IMR-90 (cell line): ENCODE measurements at regions not wholly inside any gene's neighbourhood (a gene's known extent, or its start where the extent isn't known, plus 50 kb on each side); places are given as distances from the start of the nearest gene placed in this dataset.

ENCODE experiments used
- ATAC-seq: fragments of 200-7000 bp; cut with Tn5 transposase; 2 replicates; pipeline ENCODE4 v1.9.1; 2020; ENCODE audit warnings: low read depth, mild to moderate bottlenecking, moderate library complexity
- BruUV-seq: library from RNA; stranded (reverse); fragments of 400-500 nt; replicated peaks from 2 replicates; lab custom pipeline; 2021; lab: Mats Ljungman, UMichigan
- CTCF ChIA-PET: fragments of 300-600 bp; formaldehyde crosslinking; extraction: SDS; loops from one replicate; lab custom pipeline; 2021; ENCODE audit warnings: antibody characterized with exemption; lab: Yijun Ruan, JAX
- POLR2A ChIA-PET: fragments of 300-600 bp; sonication (Branson Sonifier 250); formaldehyde crosslinking; loops from one replicate; lab custom pipeline; 2022; ENCODE audit warnings: antibody characterized with exemption; ENCODE audit not compliant: unreplicated experiment; lab: Charles Lee
- DNase-seq: peaks from one replicate; pipeline ENCODE4 v3.0.0; 2013
- H2AFZ ChIP-seq: replicated peaks from 2 replicates; pipeline ENCODE3; 2013; ENCODE audit warnings: low read length, mild to moderate bottlenecking; ENCODE audit not compliant: poor library complexity
- H2AK5ac ChIP-seq: 2 replicates; pipeline ENCODE4 v1.6.1; 2013; ENCODE audit warnings: low read depth, low read length, inconsistent platforms
- H2AK9ac ChIP-seq: replicated peaks from 2 replicates; pipeline ENCODE3; 2013; ENCODE audit warnings: mild to moderate bottlenecking, low read depth, low read length, moderate library complexity; ENCODE audit not compliant: poor library complexity
- H2BK120ac ChIP-seq: 2 replicates; pipeline ENCODE4 v1.6.1; 2013; ENCODE audit warnings: low read depth, low read length, inconsistent platforms
- H2BK15ac ChIP-seq: 3 replicates; pipeline ENCODE4 v1.6.1; 2013; ENCODE audit warnings: low read depth, low read length, inconsistent platforms
- H2BK20ac ChIP-seq: 2 replicates; pipeline ENCODE4 v1.6.1; 2013; ENCODE audit warnings: low read depth, mild to moderate bottlenecking, inconsistent platforms, low read length, moderate library complexity
- H2BK5ac ChIP-seq: 2 replicates; pipeline ENCODE4 v1.6.1; 2013; ENCODE audit warnings: mild to moderate bottlenecking, low read depth, low read length, inconsistent platforms; ENCODE audit not compliant: poor library complexity, severe bottlenecking
- H3K14ac ChIP-seq: replicated peaks from 2 replicates; pipeline ENCODE4 v1.6.1; 2013; ENCODE audit warnings: low read depth, low read length, inconsistent platforms
- H3K18ac ChIP-seq: 2 replicates; pipeline ENCODE4 v1.6.1; 2013; ENCODE audit warnings: low read depth, low read length, control low read depth
- H3K23ac ChIP-seq: 2 replicates; pipeline ENCODE4 v1.6.1; 2013; ENCODE audit warnings: low read depth, low read length, inconsistent platforms
- H3K27ac ChIP-seq: 2 replicates; pipeline ENCODE4 v1.5.1; 2013; ENCODE audit warnings: mild to moderate bottlenecking, control low read depth, low read length; ENCODE audit not compliant: insufficient read depth
- H3K27me3 ChIP-seq: 2 replicates; pipeline ENCODE4 v1.6.1; 2013; ENCODE audit warnings: low read length; ENCODE audit not compliant: control insufficient read depth, insufficient read depth
- H3K36me3 ChIP-seq: 2 replicates; pipeline ENCODE4 v1.6.1; 2013; ENCODE audit warnings: low read length, mixed read lengths; ENCODE audit not compliant: control insufficient read depth, insufficient read depth
- H3K4ac ChIP-seq: 2 replicates; pipeline ENCODE4 v1.6.1; 2013; ENCODE audit warnings: low read depth, low read length, inconsistent platforms
- H3K4me1 ChIP-seq: 2 replicates; pipeline ENCODE4 v1.6.1; 2013; ENCODE audit warnings: low read length, mixed read lengths; ENCODE audit not compliant: control insufficient read depth, insufficient read depth
- H3K4me2 ChIP-seq: 2 replicates; pipeline ENCODE4 v1.6.1; 2013; ENCODE audit warnings: low read depth, mild to moderate bottlenecking, control low read depth, low read length, moderate library complexity
- H3K4me3 ChIP-seq: 2 replicates; pipeline ENCODE4 v1.5.1; 2013; ENCODE audit warnings: low read depth, mild to moderate bottlenecking, control low read depth, low read length, moderate library complexity; ENCODE audit not compliant: insufficient read depth
- H3K56ac ChIP-seq: 2 replicates; pipeline ENCODE4 v1.6.1; 2013; ENCODE audit warnings: low read length, inconsistent platforms; ENCODE audit not compliant: insufficient read depth; ENCODE audit errors: extremely low read depth
- H3K79me1 ChIP-seq, 2 experiments: 2 replicates each; pipeline ENCODE4 v1.6.1; 2013; ENCODE audit warnings: low read length in 2 of 2, inconsistent platforms in 1 of 2, low read depth in 1 of 2
- H3K9ac ChIP-seq: 2 replicates; pipeline ENCODE4 v1.6.1; 2013; ENCODE audit warnings: low read depth, low read length, control low read depth
- H3K9me1 ChIP-seq: 2 replicates; pipeline ENCODE4 v1.6.1; 2013; ENCODE audit warnings: low read length, inconsistent platforms; ENCODE audit not compliant: insufficient read depth
- H3K9me3 ChIP-seq: 2 replicates; pipeline ENCODE4 v1.6.1; 2013; ENCODE audit warnings: low read length; ENCODE audit not compliant: control insufficient read depth, insufficient read depth
- H4K20me1 ChIP-seq: 2 replicates; pipeline ENCODE4 v1.6.1; 2013; ENCODE audit warnings: low read length, inconsistent platforms; ENCODE audit not compliant: insufficient read depth
- H4K5ac ChIP-seq: 2 replicates; pipeline ENCODE4 v1.6.1; 2013; ENCODE audit warnings: mild to moderate bottlenecking, low read depth, low read length, control low read depth
- H4K8ac ChIP-seq, 2 experiments: 2 replicates each; pipeline ENCODE4 v1.6.1; 2013; ENCODE audit warnings: low read depth in 2 of 2, low read length in 2 of 2, control low read depth in 1 of 2, inconsistent platforms in 1 of 2
- H4K91ac ChIP-seq: 2 replicates; pipeline ENCODE4 v1.6.1; 2013; ENCODE audit warnings: low read depth, low read length, inconsistent platforms; ENCODE audit not compliant: insufficient read depth
- CEBPB ChIP-seq: IDR thresholded peaks from 2 replicates; pipeline ENCODE4 v1.6.1; 2012; ENCODE audit warnings: low read depth, low read length, improper control_type of control experiment
- CHD1 ChIP-seq: IDR thresholded peaks from 2 replicates; pipeline ENCODE4 v1.6.1; 2012; ENCODE audit warnings: low read depth, low read length, improper control_type of control experiment
- CTCF ChIP-seq: conservative IDR thresholded peaks from 2 replicates; pipeline ENCODE4 v1.5.1; 2012; ENCODE audit warnings: mild to moderate bottlenecking, low read depth, low read length, improper control_type of control experiment
- ELK1 ChIP-seq: fragments of 150-350 bp; IDR thresholded peaks from 2 replicates; pipeline ENCODE4 v1.6.1; 2016; ENCODE audit warnings: low read depth, mild to moderate bottlenecking, low read length, moderate library complexity, borderline replicate concordance
- FOS ChIP-seq: fragments of 150-350 bp; IDR thresholded peaks from 2 replicates; pipeline ENCODE4 v1.6.1; 2016; ENCODE audit warnings: low read depth, low read length
- MAFK ChIP-seq: IDR thresholded peaks from 2 replicates; pipeline ENCODE4 v1.6.1; 2012; ENCODE audit warnings: low read depth, low read length, improper control_type of control experiment
- MAZ ChIP-seq: IDR thresholded peaks from 2 replicates; pipeline ENCODE4 v1.6.1; 2012; ENCODE audit warnings: low read depth, mild to moderate bottlenecking, low read length, improper control_type of control experiment, moderate library complexity, borderline replicate concordance
- MXI1 ChIP-seq: IDR thresholded peaks from 2 replicates; pipeline ENCODE4 v1.6.1; 2012; ENCODE audit warnings: low read depth, mild to moderate bottlenecking, low read length, moderate library complexity, borderline replicate concordance
- NFE2L2 ChIP-seq: fragments of 150-350 bp; IDR thresholded peaks from 2 replicates; pipeline ENCODE4 v1.6.1; 2016; ENCODE audit warnings: low read depth, mild to moderate bottlenecking, low read length
- POLR2A ChIP-seq: IDR thresholded peaks from 2 replicates; pipeline ENCODE4 v1.6.1; 2012; ENCODE audit warnings: mild to moderate bottlenecking, low read depth, low read length
- RAD21 ChIP-seq: IDR thresholded peaks from 2 replicates; pipeline ENCODE4 v1.6.1; 2012; ENCODE audit warnings: low read length, improper control_type of control experiment
- RCOR1 ChIP-seq: IDR thresholded peaks from 2 replicates; pipeline ENCODE4 v1.6.1; 2012; ENCODE audit warnings: mild to moderate bottlenecking, low read length, improper control_type of control experiment; ENCODE audit not compliant: insufficient replicate concordance
- SMC3 ChIP-seq: fragments of 150-350 bp; IDR thresholded peaks from 2 replicates; pipeline ENCODE4 v1.6.1; 2016; ENCODE audit warnings: low read depth, mild to moderate bottlenecking, antibody characterized with exemption, low read length, moderate library complexity
- USF2 ChIP-seq: fragments of 150-350 bp; IDR thresholded peaks from 2 replicates; pipeline ENCODE4 v1.6.1; 2017; ENCODE audit warnings: mild to moderate bottlenecking, antibody characterized with exemption, low read length, low read depth
- WGBS, 2 experiments: methylation state at CpG; one replicate each; pipeline versions ENCODE4 v1.1.5 to v1.1.7; 2013; ENCODE audit warnings: missing lambda C conversion rate in 2 of 2; ENCODE audit not compliant: insufficient read length in 1 of 2; ENCODE audit errors: extremely low coverage in 2 of 2; 5-methylcytosine and 5-hydroxymethylcytosine counted together
- dilution Hi-C: fragments of 300-500 bp; cut with HindIII; formaldehyde crosslinking; loops from one replicate; pipeline ENCODE4 v1.14.3; 2018; ENCODE audit warnings: low sequenced_read_pairs; ENCODE audit not compliant: unreplicated experiment
- in situ Hi-C: fragments of 300-500 bp; cut with MboI; formaldehyde crosslinking; loops from 3 replicates; pipeline ENCODE4 v1.14.3; 2019; ENCODE audit warnings: low sequenced_read_pairs, inconsistent platforms, mixed read lengths
- intact Hi-C: fragments of 100-400 bp; cut with micrococcal nuclease; formaldehyde crosslinking; loops from 2 replicates; pipeline ENCODE4 v1.10.0; 2022

- H3K4ac ChIP-seq = no peak overlapping the region
- dilution Hi-C loops = no loop called here
- no peak overlapping the region for H2AK9ac ChIP-seq
- ChIA-PET CTCF (no interaction called here), POLR2A (no interaction called here)
- no peak overlapping the region for H2AK5ac ChIP-seq
- intact Hi-C loops = no loop called here
- in situ Hi-C loops = no loop called here
- H3K56ac ChIP-seq = no peak overlapping the region
- no peak overlapping the region for H2BK20ac ChIP-seq
- H3K4me3 ChIP-seq = no peak overlapping the region
- WGBS, 2 experiments = no CpG with 5 or more reads among the region's 6 CpGs
- peaks cover 2% of the 10 kb centered on the region for H3K9me3 ChIP-seq
- no peak overlapping the region for H2BK15ac ChIP-seq
- H3K18ac ChIP-seq = no peak overlapping the region
- BruUV-seq = no TSS peak
- H3K4me1 ChIP-seq = no peaks in the 10 kb centered on the region
- no peak overlapping the region for H2AFZ ChIP-seq
- TF ChIP-seq NFE2L2 (no peak), MAZ (no peak), USF2 (no peak), MXI1 (no peak), CEBPB (no peak), CTCF (no peak), SMC3 (no peak), POLR2A (no peak), CHD1 (no peak), RCOR1 (no peak), RAD21 (no peak), FOS (no peak), MAFK (no peak), ELK1 (no peak)
- no peaks in the 10 kb centered on the region for H3K79me1 ChIP-seq
- H3K4me2 ChIP-seq = no peak overlapping the region
- H3K23ac ChIP-seq = no peak overlapping the region
- H3K36me3 ChIP-seq = no peaks in the 10 kb centered on the region
- H2BK5ac ChIP-seq = no peak overlapping the region
- no peak overlapping the region for H3K14ac ChIP-seq
- H4K5ac ChIP-seq = no peak overlapping the region
- no peak overlapping the region for H3K27ac ChIP-seq
- H3K27me3 ChIP-seq = no peaks in the 10 kb centered on the region
- no peak overlapping the region for H4K8ac ChIP-seq
- no peak overlapping the region for H4K91ac ChIP-seq
- H3K9me1 ChIP-seq = no peaks in the 10 kb centered on the region
- H4K20me1 ChIP-seq = no peaks in the 10 kb centered on the region
- H3K9ac ChIP-seq = no peak overlapping the region
- ATAC-seq (no peak), DNase-seq (no peak)
- no peak overlapping the region for H2BK120ac ChIP-seq
Measured at GRCh38 chr21:18468790-18469189, 65.2 kb upstream of the TMPRSS15 start.
